GM12878 (cell line): ENCODE measurements at regions not wholly inside any gene's neighbourhood (a gene's known extent, or its start where the extent isn't known, plus 50 kb on each side); places are given as distances from the start of the nearest gene placed in this dataset.

ENCODE experiments used
- ATAC-seq: fragments of 200-7000 bp; cut with Tn5 transposase; 3 replicates; pipeline ENCODE4 v1.9.1; 2020; ENCODE audit warnings: mild to moderate bottlenecking, moderate library complexity
- BruUV-seq: library from RNA; stranded (reverse); fragments of 400-500 nt; replicated peaks from 2 replicates; lab custom pipeline; 2021; lab: Mats Ljungman, UMichigan
- CTCF ChIA-PET: fragments of 300-600 bp; sonication (Branson Sonifier 250); formaldehyde crosslinking; extraction: SDS; loops from one replicate; lab custom pipeline; 2021; ENCODE audit warnings: inconsistent platforms; lab: Yijun Ruan, JAX
- POLR2A ChIA-PET: fragments of 350-600 bp; formaldehyde crosslinking; extraction: SDS; loops from one replicate; lab custom pipeline; 2021; ENCODE audit warnings: inconsistent platforms; lab: Charles Lee
- RAD21 ChIA-PET: fragments of 300-600 bp; sonication (Branson Sonifier 250); formaldehyde crosslinking; loops from one replicate; lab custom pipeline; 2023; ENCODE audit warnings: antibody characterized with exemption; ENCODE audit not compliant: unreplicated experiment; lab: Charles Lee
- SMC1A ChIA-PET: fragments of 300-600 bp; sonication (Branson Sonifier 250); formaldehyde crosslinking; loops from one replicate; lab custom pipeline; 2023; ENCODE audit not compliant: unreplicated experiment, uncharacterized antibody; lab: Charles Lee
- DNase-seq: peaks from one replicate; pipeline ENCODE4 v3.0.0-alpha.2; 2011; ENCODE audit warnings: low read depth, low spot score
- FAIRE-seq: peaks from 3 replicates; lab custom pipeline; 2011; peaks lifted over from hg19 to GRCh38; lab: Jason Lieb, UNC
- H2AFZ ChIP-seq: 2 replicates; pipeline ENCODE4 v1.6.0; 2011; ENCODE audit warnings: low read depth, low read length, control low read depth; ENCODE audit not compliant: control insufficient read depth
- H3K27ac ChIP-seq: 2 replicates; pipeline ENCODE4 v1.5.1; 2011; ENCODE audit warnings: control low read depth; ENCODE audit not compliant: control insufficient read depth, insufficient read depth
- H3K27me3 ChIP-seq, 2 experiments: replicated peaks in 1 of 2; 2 replicates each; pipeline versions ENCODE4 v1.6.0 to v1.6.1; 2011; ENCODE audit warnings: low read length in 1 of 2; ENCODE audit not compliant: control insufficient read depth in 2 of 2, insufficient read depth in 2 of 2
- H3K36me3 ChIP-seq, 2 experiments: 2 replicates each; pipeline ENCODE4 v1.5.1; 2011; ENCODE audit warnings: low read length in 1 of 2; ENCODE audit not compliant: control insufficient read depth in 2 of 2, insufficient read depth in 2 of 2
- H3K4me1 ChIP-seq: 2 replicates; pipeline ENCODE4 v1.6.1; 2011; ENCODE audit warnings: mild to moderate bottlenecking, low read length, moderate library complexity, mixed read lengths; ENCODE audit not compliant: control insufficient read depth, insufficient read depth
- H3K4me2 ChIP-seq: 2 replicates; pipeline ENCODE4 v1.6.0; 2011; ENCODE audit warnings: control low read depth; ENCODE audit not compliant: control insufficient read depth, insufficient read depth
- H3K4me3 ChIP-seq: fragments of 200-600 bp; sonication (generic); 2 replicates; pipeline ENCODE4 v1.5.1; 2016
- H3K79me2 ChIP-seq: 2 replicates; pipeline ENCODE4 v1.6.0; 2011; ENCODE audit warnings: low read length; ENCODE audit not compliant: control insufficient read depth, insufficient read depth
- H3K9ac ChIP-seq: 2 replicates; pipeline ENCODE4 v1.8.0; 2011; ENCODE audit warnings: low read length, control low read depth, mixed read lengths; ENCODE audit not compliant: control insufficient read depth, insufficient read depth
- H3K9me3 ChIP-seq: replicated peaks from 3 replicates; pipeline ENCODE4 v1.5.1; 2011; ENCODE audit warnings: mild to moderate bottlenecking, low read length; ENCODE audit not compliant: control insufficient read depth, insufficient read depth
- H4K20me1 ChIP-seq: 2 replicates; pipeline ENCODE4 v1.6.0; 2011; ENCODE audit not compliant: control insufficient read depth, insufficient read depth
- BMI1 ChIP-seq: fragments of 450-650 bp; IDR thresholded peaks from 2 replicates; pipeline ENCODE4 v1.6.1; 2016; ENCODE audit warnings: mild to moderate bottlenecking, moderate library complexity, borderline replicate concordance
- CEBPZ ChIP-seq: fragments of 150-350 bp; IDR thresholded peaks from 2 replicates; pipeline ENCODE4 v1.6.1; 2016; ENCODE audit warnings: low read depth, low read length
- SREBF1 ChIP-seq: IDR thresholded peaks from 2 replicates; pipeline ENCODE4 v1.6.1; 2012; ENCODE audit warnings: mild to moderate bottlenecking, low read length
- TCF3 ChIP-seq: IDR thresholded peaks from 2 replicates; pipeline ENCODE4 v1.6.1; 2012; ENCODE audit warnings: low read depth, mild to moderate bottlenecking, low read length, borderline replicate concordance; ENCODE audit not compliant: insufficient read depth
- ZNF217 ChIP-seq: fragments of 450-650 bp; IDR thresholded peaks from 2 replicates; pipeline ENCODE4 v1.6.1; 2017; ENCODE audit warnings: antibody characterized with exemption, mild to moderate bottlenecking
- WGBS: methylation state at CpG from one replicate; pipeline ENCODE4 v1.1.6; 2016; ENCODE audit warnings: low lambda C conversion rate; ENCODE audit not compliant: insufficient replicate concordance, insufficient coverage; ENCODE audit errors: missing lambda C conversion rate; 5-methylcytosine and 5-hydroxymethylcytosine counted together
- in situ Hi-C: fragments of 300-500 bp; cut with MboI; formaldehyde crosslinking; loops from 9 replicates; pipeline ENCODE4 v1.14.3; 2018; ENCODE audit warnings: mixed read lengths
- intact Hi-C: fragments of 100-400 bp; cut with micrococcal nuclease; formaldehyde crosslinking; loops from one replicate; pipeline ENCODE4 v1.14.2; 2022; ENCODE audit not compliant: unreplicated experiment

DNA sequence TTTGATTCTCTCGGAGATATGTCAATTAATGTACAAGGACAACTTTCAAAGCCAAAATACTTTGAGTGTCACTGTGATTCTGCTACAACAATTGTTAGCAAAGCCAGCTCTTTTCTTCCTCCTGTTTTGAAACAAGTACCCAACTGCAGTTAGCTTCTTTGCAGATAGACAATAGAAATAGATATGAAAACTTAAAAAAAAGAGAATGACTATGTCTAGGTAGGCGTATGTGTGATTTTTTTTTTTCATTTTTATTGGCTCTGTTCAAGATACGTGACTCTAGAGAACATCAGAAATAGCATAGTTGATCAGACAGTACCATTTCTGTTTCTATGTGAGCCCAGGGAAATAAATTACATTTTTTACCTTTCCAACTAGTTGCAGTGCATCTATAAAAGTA is 142.9 kb upstream of the CNTN4 start:
- ATAC-seq = no peak
- no peak for DNase-seq
- no peak for TF ChIP-seq SREBF1
- TF ChIP-seq TCF3 = no peak
- no peak for TF ChIP-seq ZNF217
- no peak for TF ChIP-seq CEBPZ
- no peak for TF ChIP-seq BMI1
- Histone ChIP-seq H3K4me2 (no peak overlapping the region), H3K4me1 (no peaks in the 10 kb centered on the region), H4K20me1 (no peaks in the 10 kb centered on the region), H3K27ac (no peak overlapping the region), H3K4me3 (no peak overlapping the region), H3K79me2 (no peaks in the 10 kb centered on the region), H2AFZ (no peak overlapping the region), H3K36me3 (no peaks in the 10 kb centered on the region), H3K27me3 (no peaks in the 10 kb centered on the region), H3K9ac (no peak overlapping the region), H3K9me3 (no peaks in the 10 kb centered on the region)
- WGBS = 48% methylated on average over 3 of the region's 3 CpGs
- CTCF ChIA-PET = interaction anchor here (0.7 kb wide), 1 partner anchor 1038 kb away, joined by 4 read pairs; no protein-coding TSS in a partner anchor
- no TSS peak for BruUV-seq
- SMC1A ChIA-PET = no interaction called here
- intact Hi-C loops (no loop called here), in situ Hi-C loops (no loop called here)
- RAD21 ChIA-PET = no interaction called here
- POLR2A ChIA-PET = no interaction called here
- no peak for FAIRE-seq
